ENCODE measurements at regions not wholly inside any gene's neighbourhood (a gene's known extent, or its start where the extent isn't known, plus 50 kb on each side); places are given as distances from the start of the nearest gene placed in this dataset.

GRCh38 chr12:17239874-17240273 is 633.9 kb upstream of the LMO3 start:
- TF ChIP-seq EZH2 (IDR thresholded peaks at IDR 0.05; ENCODE audit: borderline replicate concordance, insufficient read depth, low read depth, low read length, poor library complexity, severe bottlenecking) (no peak), CTCF (IDR thresholded peaks at IDR 0.05) (no peak)
- Histone ChIP-seq H3K36me3 (replicated peaks in 1 of 2; ENCODE audit: control extremely low read depth in 1 of 2, control insufficient read depth in 1 of 2, extremely low read depth in 1 of 2, insufficient read depth in 2 of 2, low read length in 1 of 2) (no peaks in the 10 kb centered on the region), H4K20me1 (ENCODE audit: control insufficient read depth, insufficient read depth, low read length, poor library complexity, severe bottlenecking) (no peaks in the 10 kb centered on the region), H2AFZ (ENCODE audit: insufficient read depth, low read depth, low read length, poor library complexity, severe bottlenecking) (no peak overlapping the region), H3K79me2 (ENCODE audit: control insufficient read depth, insufficient read depth, low read length) (no peaks in the 10 kb centered on the region), H3K4me3 (ENCODE audit: control extremely low read depth in 1 of 5, extremely low read depth in 1 of 5, insufficient read depth in 1 of 5, low read depth in 2 of 5, low read length in 4 of 5) (no peak overlapping the region), H3K4me1 (ENCODE audit: control insufficient read depth in 2 of 2, insufficient read depth in 2 of 2, low read length in 2 of 2) (no peaks in the 10 kb centered on the region), H3K9me3 (ENCODE audit: control extremely low read depth in 1 of 3, control insufficient read depth in 2 of 3, insufficient read depth in 1 of 3, low read length in 2 of 3) (no peaks in the 10 kb centered on the region), H3K4me2 (replicated peaks; ENCODE audit: low read depth, low read length, poor library complexity, severe bottlenecking) (no peak overlapping the region), H3K9ac (ENCODE audit: low read length) (no peak overlapping the region), H3K27me3 (replicated peaks in 1 of 4; ENCODE audit: control extremely low read depth in 1 of 4, control insufficient read depth in 3 of 4, insufficient read depth in 4 of 4, low read length in 3 of 4) (no peaks in the 10 kb centered on the region), H3K27ac (ENCODE audit: low read length in 2 of 2) (no peak overlapping the region)
- intact Hi-C loops (cut with micrococcal nuclease) = no loop called here
- POLR2A ChIA-PET = no interaction called here
- H3K27ac Mint-ChIP-seq = no peak overlapping the region
- no peaks in the 10 kb centered on the region for H3K27me3 Mint-ChIP-seq
- WGBS (ENCODE audit: insufficient coverage) = 91% methylated on average over 2 of the region's 4 CpGs
- no peak for DNase-seq
- ATAC-seq (ENCODE audit: low read depth) = no peak
- no peaks in the 10 kb centered on the region for H3K4me1 Mint-ChIP-seq
- H3K9me3 Mint-ChIP-seq (ENCODE audit: insufficient read depth) = peaks cover 10% of the 10 kb centered on the region
- CTCF ChIA-PET = no interaction called here
- no peak overlapping the region for H3K4me3 Mint-ChIP-seq

GRCh38 chr12:17235996-17236395 is 630.0 kb upstream of the LMO3 start:
- Histone ChIP-seq H3K4me2 (replicated peaks; ENCODE audit: low read depth, low read length, poor library complexity, severe bottlenecking) (no peak overlapping the region), H3K79me2 (ENCODE audit: control insufficient read depth, insufficient read depth, low read length) (no peaks in the 10 kb centered on the region), H3K9me3 (ENCODE audit: control extremely low read depth in 1 of 3, control insufficient read depth in 2 of 3, insufficient read depth in 1 of 3, low read length in 2 of 3) (peaks cover 0 to under 1% (median 0%) of the 10 kb centered on the region in 3 donors), H3K27me3 (replicated peaks in 1 of 4; ENCODE audit: control extremely low read depth in 1 of 4, control insufficient read depth in 3 of 4, insufficient read depth in 4 of 4, low read length in 3 of 4) (no peaks in the 10 kb centered on the region), H3K27ac (ENCODE audit: low read length in 2 of 2) (no peak overlapping the region), H3K4me1 (ENCODE audit: control insufficient read depth in 2 of 2, insufficient read depth in 2 of 2, low read length in 2 of 2) (no peaks in the 10 kb centered on the region), H3K36me3 (replicated peaks in 1 of 2; ENCODE audit: control extremely low read depth in 1 of 2, control insufficient read depth in 1 of 2, extremely low read depth in 1 of 2, insufficient read depth in 2 of 2, low read length in 1 of 2) (no peaks in the 10 kb centered on the region), H3K9ac (ENCODE audit: low read length) (no peak overlapping the region), H2AFZ (ENCODE audit: insufficient read depth, low read depth, low read length, poor library complexity, severe bottlenecking) (no peak overlapping the region), H3K4me3 (ENCODE audit: control extremely low read depth in 1 of 5, extremely low read depth in 1 of 5, insufficient read depth in 1 of 5, low read depth in 2 of 5, low read length in 4 of 5) (no peak overlapping the region), H4K20me1 (ENCODE audit: control insufficient read depth, insufficient read depth, low read length, poor library complexity, severe bottlenecking) (no peaks in the 10 kb centered on the region)
- POLR2A ChIA-PET = no interaction called here
- CTCF ChIA-PET = no interaction called here
- H3K4me1 Mint-ChIP-seq = no peaks in the 10 kb centered on the region
- no peak for TF ChIP-seq EZH2 (IDR thresholded peaks at IDR 0.05; ENCODE audit: borderline replicate concordance, insufficient read depth, low read depth, low read length, poor library complexity, severe bottlenecking)
- TF ChIP-seq CTCF (IDR thresholded peaks at IDR 0.05) = no peak
- intact Hi-C loops (cut with micrococcal nuclease) = no loop called here
- ATAC-seq (ENCODE audit: low read depth) (no peak), DNase-seq (no peak)
- peaks cover 4% of the 10 kb centered on the region for H3K9me3 Mint-ChIP-seq (ENCODE audit: insufficient read depth)
- 69% methylated on average over 4 of the region's 5 CpGs for WGBS (ENCODE audit: insufficient coverage)
- H3K27me3 Mint-ChIP-seq = no peaks in the 10 kb centered on the region
- H3K4me3 Mint-ChIP-seq = no peak overlapping the region
- no peak overlapping the region for H3K27ac Mint-ChIP-seq

Data from B cell (primary cell).